Psoas muscle (tissue), 7 donors: ENCODE measurements at regions not wholly inside any gene's neighbourhood (a gene's known extent, or its start where the extent isn't known, plus 50 kb on each side); places are given as distances from the start of the nearest gene placed in this dataset.

Experiments
- ATAC-seq, 4 donors: fragments of 200-7000 bp; cut with Tn5 transposase; one replicate each; pipeline ENCODE4 v1.9.1; 2020; ENCODE audit warnings: moderate library complexity in 3 of 4, mild to moderate bottlenecking in 2 of 4
- DNase-seq, 2 donors: peaks; one replicate each; pipeline ENCODE4 v3.0.0-alpha.2; 2020
- H3K27ac ChIP-seq: fragments of 200-600 bp; one replicate; pipeline ENCODE4 v1.8.0; 2022
- H3K27me3 ChIP-seq, 3 donors: fragments of 200-600 bp in 1 of 3; one replicate each; pipeline versions ENCODE4 v1.6.1 to v1.8.0; 2013 to 2022; ENCODE audit warnings: low read length in 2 of 3, mild to moderate bottlenecking in 2 of 3, moderate library complexity in 1 of 3; ENCODE audit not compliant: insufficient read depth in 3 of 3
- H3K36me3 ChIP-seq, 2 donors: fragments of 200-600 bp in 1 of 2; one replicate each; pipeline versions ENCODE4 v1.6.1 to v1.8.0; 2013 to 2022; ENCODE audit warnings: low read depth in 1 of 2, mild to moderate bottlenecking in 1 of 2, moderate library complexity in 1 of 2; ENCODE audit not compliant: insufficient read depth in 1 of 2
- H3K4me1 ChIP-seq: fragments of 200-600 bp; one replicate; pipeline ENCODE4 v1.8.0; 2022
- H3K4me3 ChIP-seq: fragments of 200-600 bp; one replicate; pipeline ENCODE4 v1.8.0; 2022; ENCODE audit warnings: mild to moderate bottlenecking
- H3K9me3 ChIP-seq: fragments of 200-600 bp; one replicate; pipeline ENCODE4 v1.8.0; 2022
- CTCF ChIP-seq: fragments of 200-600 bp; IDR thresholded peaks from one replicate; pipeline ENCODE4 v1.8.0; 2022; ENCODE audit warnings: antibody characterized with exemption
- WGBS, 3 donors: extraction: QIAGEN DNeasy Blood & Tissue Kit; methylation state at CpG; one replicate each; pipeline versions ENCODE4 v1.1.6 to v1.1.7; 2013; 5-methylcytosine and 5-hydroxymethylcytosine counted together
- intact Hi-C, 2 donors: fragments of 100-400 bp; cut with DNase I; formaldehyde crosslinking; loops; one replicate each; pipeline versions ENCODE4 v1.11.0 to v1.14.2; 2022
- donor health status: healthy with polysubstance abuse.
- donor health status: DM: no; HTN: no; CAD: no; lungs with moderate emphysema.
- donor health status: Bipolar disorder and iron deficiency.
- donor health status: healthy.
- donor health status: DM: yes; HTN: yes; CAD: no.
- donor health status: DM: no; HTN: no; CAD: no.
- donor health status: DM: yes; HTN: yes; CAD: no.

- ATAC-seq (no peak), DNase-seq (no peak)
- no peak for TF ChIP-seq CTCF
- Histone ChIP-seq H3K4me1 (no peaks in the 10 kb centered on the region), H3K36me3 (no peaks in the 10 kb centered on the region), H3K9me3 (no peaks in the 10 kb centered on the region), H3K27ac (no peak overlapping the region), H3K27me3 (no peaks in the 10 kb centered on the region), H3K4me3 (no peak overlapping the region)
- intact Hi-C loops, result no loop called here
Measured at GRCh38 chr6:71114986-71115385, 158.1 kb upstream of the B3GAT2 start.

- Histone ChIP-seq H3K4me1 (no peaks in the 10 kb centered on the region), H3K4me3 (no peak overlapping the region), H3K36me3 (no peaks in the 10 kb centered on the region), H3K9me3 (no peaks in the 10 kb centered on the region), H3K27ac (no peak overlapping the region), H3K27me3 (no peaks in the 10 kb centered on the region)
- intact Hi-C loops, result no loop called here
- no peak for TF ChIP-seq CTCF
- ATAC-seq (no peak), DNase-seq (no peak)
- 40 to 68% (median 51%) methylated on average over 1 of the region's 1 CpG for WGBS, 3 donors
Measured at GRCh38 chr6:71119560-71119959, 162.7 kb upstream of the B3GAT2 start.

- Histone ChIP-seq H3K4me1 (no peaks in the 10 kb centered on the region), H3K4me3 (no peak overlapping the region), H3K27me3 (no peaks in the 10 kb centered on the region), H3K9me3 (no peaks in the 10 kb centered on the region), H3K27ac (no peak overlapping the region), H3K36me3 (no peaks in the 10 kb centered on the region)
- no peak for TF ChIP-seq CTCF
- 83 to 87% (median 86%) methylated on average over 1 of the region's 1 CpG for WGBS, 3 donors
- ATAC-seq (no peak), DNase-seq (no peak)
- intact Hi-C loops, result no loop called here
Measured at GRCh38 chr6:71123051-71123450, 165.6 kb upstream of the OGFRL1 start.

GRCh38 chr6:71124340-71124739 lies 164.3 kb upstream of the OGFRL1 start:
- intact Hi-C loops, result no loop called here
- H3K4me3 ChIP-seq, result no peak overlapping the region
- no peaks in the 10 kb centered on the region for H3K4me1 ChIP-seq
- no peaks in the 10 kb centered on the region for H3K27me3 ChIP-seq
- H3K36me3 ChIP-seq, result no peaks in the 10 kb centered on the region
- no peak for ATAC-seq
- no peak for DNase-seq
- TF ChIP-seq CTCF, result no peak
- H3K27ac ChIP-seq, result no peak overlapping the region
- WGBS, 3 donors, result 39 to 60% (median 55%) methylated on average over 3 of the region's 3 CpGs
- H3K9me3 ChIP-seq, result no peaks in the 10 kb centered on the region

GRCh38 chr6:71125216-71125615 lies 163.4 kb upstream of the OGFRL1 start:
- no peak for TF ChIP-seq CTCF
- H3K36me3 ChIP-seq, result no peaks in the 10 kb centered on the region
- intact Hi-C loops, result no loop called here
- H3K9me3 ChIP-seq, result no peaks in the 10 kb centered on the region
- H3K27ac ChIP-seq, result no peak overlapping the region
- no peak for ATAC-seq
- no peak overlapping the region for H3K4me3 ChIP-seq
- no peaks in the 10 kb centered on the region for H3K27me3 ChIP-seq
- no peaks in the 10 kb centered on the region for H3K4me1 ChIP-seq
- DNase-seq, result no peak
